ENCODE measurements at regions not wholly inside any gene's neighbourhood (a gene's known extent, or its start where the extent isn't known, plus 50 kb on each side); places are given as distances from the start of the nearest gene placed in this dataset.

DNA sequence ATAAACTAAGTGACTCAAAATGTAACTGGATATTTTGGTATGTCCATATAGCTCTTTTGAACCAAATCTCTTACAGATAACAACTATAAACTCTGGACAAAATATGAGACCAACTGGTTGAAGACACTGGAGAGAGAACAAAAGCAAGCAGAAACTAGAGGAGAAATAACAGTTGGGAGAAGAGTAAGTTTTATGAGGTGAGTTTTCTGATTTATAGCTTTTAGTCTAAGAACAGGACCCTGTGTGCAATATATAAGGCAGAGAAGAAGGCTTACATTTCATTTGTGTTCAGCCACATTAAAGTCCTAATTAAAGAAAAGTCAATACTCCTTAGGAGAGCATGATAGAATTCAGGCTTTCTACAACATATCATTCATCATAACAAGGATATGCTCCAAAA is 71.0 kb upstream of the AMOTL1 start:
- TF ChIP-seq, protein P1, sequence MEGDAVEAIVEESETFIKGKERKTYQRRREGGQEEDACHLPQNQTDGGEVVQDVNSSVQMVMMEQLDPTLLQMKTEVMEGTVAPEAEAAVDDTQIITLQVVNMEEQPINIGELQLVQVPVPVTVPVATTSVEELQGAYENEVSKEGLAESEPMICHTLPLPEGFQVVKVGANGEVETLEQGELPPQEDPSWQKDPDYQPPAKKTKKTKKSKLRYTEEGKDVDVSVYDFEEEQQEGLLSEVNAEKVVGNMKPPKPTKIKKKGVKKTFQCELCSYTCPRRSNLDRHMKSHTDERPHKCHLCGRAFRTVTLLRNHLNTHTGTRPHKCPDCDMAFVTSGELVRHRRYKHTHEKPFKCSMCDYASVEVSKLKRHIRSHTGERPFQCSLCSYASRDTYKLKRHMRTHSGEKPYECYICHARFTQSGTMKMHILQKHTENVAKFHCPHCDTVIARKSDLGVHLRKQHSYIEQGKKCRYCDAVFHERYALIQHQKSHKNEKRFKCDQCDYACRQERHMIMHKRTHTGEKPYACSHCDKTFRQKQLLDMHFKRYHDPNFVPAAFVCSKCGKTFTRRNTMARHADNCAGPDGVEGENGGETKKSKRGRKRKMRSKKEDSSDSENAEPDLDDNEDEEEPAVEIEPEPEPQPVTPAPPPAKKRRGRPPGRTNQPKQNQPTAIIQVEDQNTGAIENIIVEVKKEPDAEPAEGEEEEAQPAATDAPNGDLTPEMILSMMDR (IDR thresholded peaks at IDR 0.05): no peak
- TF ChIP-seq, protein P2, sequence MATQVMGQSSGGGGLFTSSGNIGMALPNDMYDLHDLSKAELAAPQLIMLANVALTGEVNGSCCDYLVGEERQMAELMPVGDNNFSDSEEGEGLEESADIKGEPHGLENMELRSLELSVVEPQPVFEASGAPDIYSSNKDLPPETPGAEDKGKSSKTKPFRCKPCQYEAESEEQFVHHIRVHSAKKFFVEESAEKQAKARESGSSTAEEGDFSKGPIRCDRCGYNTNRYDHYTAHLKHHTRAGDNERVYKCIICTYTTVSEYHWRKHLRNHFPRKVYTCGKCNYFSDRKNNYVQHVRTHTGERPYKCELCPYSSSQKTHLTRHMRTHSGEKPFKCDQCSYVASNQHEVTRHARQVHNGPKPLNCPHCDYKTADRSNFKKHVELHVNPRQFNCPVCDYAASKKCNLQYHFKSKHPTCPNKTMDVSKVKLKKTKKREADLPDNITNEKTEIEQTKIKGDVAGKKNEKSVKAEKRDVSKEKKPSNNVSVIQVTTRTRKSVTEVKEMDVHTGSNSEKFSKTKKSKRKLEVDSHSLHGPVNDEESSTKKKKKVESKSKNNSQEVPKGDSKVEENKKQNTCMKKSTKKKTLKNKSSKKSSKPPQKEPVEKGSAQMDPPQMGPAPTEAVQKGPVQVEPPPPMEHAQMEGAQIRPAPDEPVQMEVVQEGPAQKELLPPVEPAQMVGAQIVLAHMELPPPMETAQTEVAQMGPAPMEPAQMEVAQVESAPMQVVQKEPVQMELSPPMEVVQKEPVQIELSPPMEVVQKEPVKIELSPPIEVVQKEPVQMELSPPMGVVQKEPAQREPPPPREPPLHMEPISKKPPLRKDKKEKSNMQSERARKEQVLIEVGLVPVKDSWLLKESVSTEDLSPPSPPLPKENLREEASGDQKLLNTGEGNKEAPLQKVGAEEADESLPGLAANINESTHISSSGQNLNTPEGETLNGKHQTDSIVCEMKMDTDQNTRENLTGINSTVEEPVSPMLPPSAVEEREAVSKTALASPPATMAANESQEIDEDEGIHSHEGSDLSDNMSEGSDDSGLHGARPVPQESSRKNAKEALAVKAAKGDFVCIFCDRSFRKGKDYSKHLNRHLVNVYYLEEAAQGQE (IDR thresholded peaks at IDR 0.05; ENCODE audit: insufficient read depth in 1 of 2, low read depth in 2 of 2, low read length in 1 of 2): no peak

All from Panc1 (cell line).